ENCODE measurements at regions not wholly inside any gene's neighbourhood (a gene's known extent, or its start where the extent isn't known, plus 50 kb on each side); places are given as distances from the start of the nearest gene placed in this dataset.

DNA sequence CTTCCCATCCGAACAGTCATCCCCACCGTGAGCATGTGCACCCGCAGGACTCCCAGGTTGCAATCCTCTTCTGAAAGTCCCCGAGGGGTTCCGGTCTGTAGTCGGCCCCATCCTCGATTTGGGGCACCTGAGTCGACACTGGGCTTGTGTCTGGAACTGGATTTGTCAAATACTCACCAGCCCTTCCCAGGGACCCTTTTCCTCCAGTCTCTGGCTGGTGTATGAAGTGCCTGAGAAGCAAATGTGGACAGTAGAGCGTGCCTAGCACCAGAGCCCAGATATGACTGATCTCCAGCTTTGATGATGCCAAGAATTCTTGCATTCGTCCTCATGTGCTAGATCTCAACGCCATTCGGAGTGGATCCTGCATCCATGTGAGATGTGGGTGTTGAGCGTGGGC lies 132.5 kb upstream of the ADARB2 start:
- ATAC-seq (no peak), DNase-seq (no peak)
- 74 to 82% methylated on average over 13 of the region's 13 CpGs for WGBS, 2 donors
- TF ChIP-seq, protein P1, sequence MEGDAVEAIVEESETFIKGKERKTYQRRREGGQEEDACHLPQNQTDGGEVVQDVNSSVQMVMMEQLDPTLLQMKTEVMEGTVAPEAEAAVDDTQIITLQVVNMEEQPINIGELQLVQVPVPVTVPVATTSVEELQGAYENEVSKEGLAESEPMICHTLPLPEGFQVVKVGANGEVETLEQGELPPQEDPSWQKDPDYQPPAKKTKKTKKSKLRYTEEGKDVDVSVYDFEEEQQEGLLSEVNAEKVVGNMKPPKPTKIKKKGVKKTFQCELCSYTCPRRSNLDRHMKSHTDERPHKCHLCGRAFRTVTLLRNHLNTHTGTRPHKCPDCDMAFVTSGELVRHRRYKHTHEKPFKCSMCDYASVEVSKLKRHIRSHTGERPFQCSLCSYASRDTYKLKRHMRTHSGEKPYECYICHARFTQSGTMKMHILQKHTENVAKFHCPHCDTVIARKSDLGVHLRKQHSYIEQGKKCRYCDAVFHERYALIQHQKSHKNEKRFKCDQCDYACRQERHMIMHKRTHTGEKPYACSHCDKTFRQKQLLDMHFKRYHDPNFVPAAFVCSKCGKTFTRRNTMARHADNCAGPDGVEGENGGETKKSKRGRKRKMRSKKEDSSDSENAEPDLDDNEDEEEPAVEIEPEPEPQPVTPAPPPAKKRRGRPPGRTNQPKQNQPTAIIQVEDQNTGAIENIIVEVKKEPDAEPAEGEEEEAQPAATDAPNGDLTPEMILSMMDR (IDR thresholded peaks at IDR 0.05), result no peak
- intact Hi-C loops (cut with DNase I), result no loop called here
- no peaks in the 10 kb centered on the region for H3K4me1 ChIP-seq
- no peak overlapping the region for H3K27ac ChIP-seq
- H3K27me3 ChIP-seq, result peaks cover 0 to 11% (median 0%) of the 10 kb centered on the region in 7 donors
- H3K4me3 ChIP-seq, result no peak overlapping the region
- H3K9me3 ChIP-seq, result peaks cover 0 to 7% (median 0%) of the 10 kb centered on the region in 11 donors
- H3K36me3 ChIP-seq, result no peaks in the 10 kb centered on the region

DNA sequence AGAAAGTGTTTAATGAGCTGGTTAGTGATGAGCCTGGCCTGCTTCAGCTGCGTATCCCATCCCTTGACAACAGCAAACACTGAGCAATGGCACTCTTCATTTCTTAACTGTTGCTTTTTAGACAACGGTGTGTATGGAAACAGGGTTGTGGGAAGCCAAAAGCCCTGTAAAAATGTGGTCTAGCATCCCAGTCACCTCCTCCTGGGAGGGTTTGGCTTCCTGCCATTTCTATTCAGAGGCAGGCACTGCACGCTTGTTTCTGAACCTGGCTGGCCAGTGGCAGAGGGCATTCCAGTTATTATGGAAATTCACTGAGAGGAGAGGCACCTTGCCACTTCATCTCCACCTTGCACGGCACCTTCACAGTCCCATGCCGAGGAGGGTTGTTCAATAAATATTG lies 123.0 kb upstream of the ADARB2 start:
- H3K36me3 ChIP-seq, result no peaks in the 10 kb centered on the region
- H3K4me1 ChIP-seq, result no peaks in the 10 kb centered on the region
- 72 to 75% methylated on average over 5 of the region's 5 CpGs for WGBS, 2 donors
- H3K27ac ChIP-seq, result no peak overlapping the region
- peaks cover 0 to 18% (median 0%) of the 10 kb centered on the region in 11 donors for H3K9me3 ChIP-seq
- DNase-seq, result no peak
- TF ChIP-seq, protein P1 (IDR thresholded peaks at IDR 0.05), result no peak
- peaks cover 0 to 4% (median 0%) of the 10 kb centered on the region in 7 donors for H3K27me3 ChIP-seq
- intact Hi-C loops (cut with DNase I), result no loop called here
- no peak overlapping the region for H3K4me3 ChIP-seq
- no peak for ATAC-seq

DNA sequence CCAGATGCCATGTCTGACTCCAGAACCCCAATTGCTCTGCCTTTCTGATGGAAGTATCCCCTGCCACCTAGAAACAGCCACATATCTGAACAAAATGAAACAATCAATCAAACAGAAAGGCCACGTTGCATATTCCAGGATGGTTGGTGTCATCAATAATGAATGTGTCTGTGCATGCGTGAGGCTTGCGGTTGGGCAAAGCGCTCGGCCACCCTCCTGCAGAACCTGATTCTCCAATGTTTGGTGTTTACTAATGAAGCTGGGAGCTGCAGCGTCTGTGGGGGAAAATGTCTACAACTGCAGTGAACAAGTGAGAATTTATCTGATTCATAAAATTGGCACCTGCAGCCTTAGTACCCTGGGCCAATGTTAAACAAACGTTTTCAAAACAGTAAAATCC lies 121.2 kb upstream of the ADARB2 start:
- no peak for DNase-seq
- no peak overlapping the region for H3K4me3 ChIP-seq
- no peaks in the 10 kb centered on the region for H3K36me3 ChIP-seq
- peaks cover 0 to 4% (median 0%) of the 10 kb centered on the region in 7 donors for H3K27me3 ChIP-seq
- no peak for ATAC-seq
- H3K9me3 ChIP-seq, result peaks cover 0 to under 1% (median 0%) of the 10 kb centered on the region in 11 donors
- no peaks in the 10 kb centered on the region for H3K4me1 ChIP-seq
- no peak overlapping the region for H3K27ac ChIP-seq
- intact Hi-C loops (cut with DNase I), result no loop called here
- WGBS, 2 donors, result 69 to 81% methylated on average over 7 of the region's 7 CpGs
- TF ChIP-seq, protein P1 (IDR thresholded peaks at IDR 0.05), result no peak

DNA sequence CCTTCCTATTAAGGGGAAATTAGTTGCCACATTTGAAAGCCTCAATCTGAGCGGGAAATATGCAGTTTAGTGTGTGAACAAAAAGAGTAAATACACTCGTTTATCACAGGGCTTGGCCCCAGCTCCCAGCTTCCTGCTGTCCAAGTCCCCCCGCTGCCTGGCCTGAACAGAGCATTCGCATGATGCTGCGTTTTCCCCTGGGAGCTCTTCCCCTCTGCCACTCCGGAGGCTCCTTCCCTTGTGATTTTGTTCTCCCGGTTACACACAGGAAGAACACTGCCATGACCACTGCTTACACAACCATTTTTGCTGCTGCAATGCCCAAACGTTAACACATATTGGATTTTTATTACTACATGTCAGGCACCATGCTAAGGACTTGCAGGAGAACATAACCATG lies 120.7 kb upstream of the ADARB2 start:
- Histone ChIP-seq H3K9me3 (no peaks in the 10 kb centered on the region), H3K4me1 (no peaks in the 10 kb centered on the region), H3K27ac (no peak overlapping the region), H3K36me3 (no peaks in the 10 kb centered on the region), H3K4me3 (no peak overlapping the region), H3K27me3 (peaks cover 0 to 4% (median 0%) of the 10 kb centered on the region in 7 donors)
- TF ChIP-seq, protein P1 (IDR thresholded peaks at IDR 0.05), result no peak
- intact Hi-C loops (cut with DNase I), result no loop called here
- 37 to 52% methylated on average over 8 of the region's 8 CpGs for WGBS, 2 donors
- no peak for ATAC-seq
- DNase-seq, result no peak
